H9 (cell line): ENCODE measurements at regions not wholly inside any gene's neighbourhood (a gene's known extent, or its start where the extent isn't known, plus 50 kb on each side); places are given as distances from the start of the nearest gene placed in this dataset.

Experiments used
- DNase-seq: peaks from one replicate; pipeline ENCODE4 v3.0.0-alpha.2; 2017
- H2AFZ ChIP-seq: one replicate; pipeline ENCODE4 v1.6.1; 2013; ENCODE audit warnings: mild to moderate bottlenecking, low read length, control low read depth, moderate library complexity
- H2AK5ac ChIP-seq: 2 replicates; pipeline ENCODE4 v1.6.1; 2013; ENCODE audit warnings: low read length, control low read depth, mixed read lengths; ENCODE audit not compliant: insufficient read length
- H2BK120ac ChIP-seq: one replicate; pipeline ENCODE4 v1.6.1; 2013; ENCODE audit warnings: low read depth, mild to moderate bottlenecking, low read length, control low read depth, inconsistent platforms; ENCODE audit not compliant: poor library complexity, severe bottlenecking
- H2BK12ac ChIP-seq: 2 replicates; pipeline ENCODE4 v1.6.1; 2013; ENCODE audit warnings: low read length, control low read depth, mixed read lengths, low read depth; ENCODE audit not compliant: insufficient read length
- H2BK15ac ChIP-seq: 2 replicates; pipeline ENCODE4 v1.6.1; 2013; ENCODE audit warnings: low read depth, low read length, control low read depth
- H2BK20ac ChIP-seq: one replicate; pipeline ENCODE4 v1.6.1; 2013; ENCODE audit warnings: low read depth, mild to moderate bottlenecking, low read length, control low read depth, inconsistent platforms; ENCODE audit not compliant: poor library complexity, severe bottlenecking
- H2BK5ac ChIP-seq: 2 replicates; pipeline ENCODE4 v1.6.1; 2013; ENCODE audit warnings: low read length, control low read depth, mixed read lengths; ENCODE audit not compliant: insufficient read length
- H3K14ac ChIP-seq: 2 replicates; pipeline ENCODE4 v1.6.1; 2013; ENCODE audit warnings: low read length, control low read depth; ENCODE audit not compliant: insufficient read depth
- H3K18ac ChIP-seq: 2 replicates; pipeline ENCODE4 v1.6.1; 2013; ENCODE audit warnings: low read depth, mild to moderate bottlenecking, mixed read lengths, low read length, control low read depth; ENCODE audit not compliant: insufficient read length
- H3K23ac ChIP-seq: 2 replicates; pipeline ENCODE4 v1.6.1; 2013; ENCODE audit warnings: low read length, control low read depth, mixed read lengths, low read depth; ENCODE audit not compliant: insufficient read length
- H3K23me2 ChIP-seq: 2 replicates; pipeline ENCODE4 v1.6.1; 2013; ENCODE audit warnings: low read depth, mild to moderate bottlenecking, mixed read lengths, low read length, control low read depth; ENCODE audit not compliant: insufficient read length, poor library complexity, severe bottlenecking
- H3K27ac ChIP-seq: 2 replicates; pipeline ENCODE4 v1.5.1; 2013; ENCODE audit warnings: low read length, control low read depth, mixed read lengths, low read depth; ENCODE audit not compliant: insufficient read length
- H3K27me3 ChIP-seq: 2 replicates; pipeline ENCODE4 v1.6.1; 2013; ENCODE audit warnings: low read length, control low read depth, inconsistent platforms; ENCODE audit not compliant: insufficient read depth
- H3K4ac ChIP-seq: 2 replicates; pipeline ENCODE4 v1.6.1; 2013; ENCODE audit warnings: low read depth, mild to moderate bottlenecking, control low read depth, inconsistent platforms, low read length, moderate library complexity
- H3K4me1 ChIP-seq: 2 replicates; pipeline ENCODE4 v1.6.1; 2013; ENCODE audit warnings: low read length, control low read depth, inconsistent platforms; ENCODE audit not compliant: insufficient read depth
- H3K4me2 ChIP-seq: 2 replicates; pipeline ENCODE4 v1.6.1; 2013; ENCODE audit warnings: low read length, control low read depth, mixed read lengths; ENCODE audit not compliant: insufficient read length, insufficient read depth
- H3K56ac ChIP-seq: 2 replicates; pipeline ENCODE4 v1.6.1; 2013; ENCODE audit warnings: low read depth, mild to moderate bottlenecking, mixed read lengths, low read length, control low read depth; ENCODE audit not compliant: insufficient read length
- H3K79me1 ChIP-seq: 2 replicates; pipeline ENCODE4 v1.6.1; 2013; ENCODE audit warnings: low read depth, mild to moderate bottlenecking, moderate library complexity, low read length, control low read depth, inconsistent platforms; ENCODE audit not compliant: insufficient read depth, poor library complexity, severe bottlenecking
- H3K79me2 ChIP-seq: 2 replicates; pipeline ENCODE4 v1.6.1; 2013; ENCODE audit warnings: low read length, control low read depth, inconsistent platforms; ENCODE audit not compliant: insufficient read depth
- H3K9ac ChIP-seq: 2 replicates; pipeline ENCODE4 v1.6.1; 2013; ENCODE audit warnings: low read length, control low read depth, mixed read lengths; ENCODE audit not compliant: insufficient read length; ENCODE audit errors: extremely low read depth
- H3K9me3 ChIP-seq: one replicate; pipeline ENCODE4 v1.6.1; 2013; ENCODE audit warnings: low read depth, low read length, inconsistent platforms; ENCODE audit not compliant: control insufficient read depth
- H3T11ph ChIP-seq: one replicate; pipeline ENCODE4 v1.6.1; 2013; ENCODE audit warnings: mild to moderate bottlenecking, low read length, control low read depth, inconsistent platforms
- H4K20me1 ChIP-seq: one replicate; pipeline ENCODE4 v1.6.1; 2013; ENCODE audit not compliant: control insufficient read depth, insufficient read length, insufficient read depth
- H4K5ac ChIP-seq: 2 replicates; pipeline ENCODE4 v1.6.1; 2013; ENCODE audit warnings: low read depth, mild to moderate bottlenecking, mixed read lengths, low read length, control low read depth; ENCODE audit not compliant: insufficient read length
- H4K8ac ChIP-seq: replicated peaks from 2 replicates; pipeline ENCODE4 v1.6.1; 2013; ENCODE audit warnings: low read length, control low read depth, mixed read lengths, low read depth; ENCODE audit not compliant: insufficient read length
- H4K91ac ChIP-seq: 2 replicates; pipeline ENCODE4 v1.6.1; 2013; ENCODE audit warnings: low read depth, mild to moderate bottlenecking, moderate library complexity, mixed read lengths, low read length, control low read depth; ENCODE audit not compliant: insufficient read length
- H3K27ac Mint-ChIP-seq, 3 experiments: 2 replicates in 2 of 3; 3 replicates in 1 of 3; pipeline ENCODE4 v1.8.0; 2020 to 2021; ENCODE audit warnings: mixed read lengths in 3 of 3, mild to moderate bottlenecking in 1 of 3, moderate library complexity in 1 of 3
- H3K27me3 Mint-ChIP-seq: 2 replicates; pipeline ENCODE4 v1.8.0; 2021; ENCODE audit warnings: low read depth, mild to moderate bottlenecking, moderate library complexity, mixed read lengths
- H3K36me3 Mint-ChIP-seq, 3 experiments: 2 replicates in 2 of 3; 3 replicates in 1 of 3; pipeline ENCODE4 v1.8.0; 2020 to 2021; ENCODE audit warnings: low read depth in 3 of 3, mixed read lengths in 3 of 3; ENCODE audit not compliant: insufficient read depth in 1 of 3
- H3K4me1 Mint-ChIP-seq, 2 experiments: 2 replicates each; pipeline ENCODE4 v1.8.0; 2020; ENCODE audit warnings: mixed read lengths in 2 of 2
- H3K4me3 Mint-ChIP-seq, 2 experiments: 2 replicates in 1 of 2; 3 replicates in 1 of 2; pipeline ENCODE4 v1.8.0; 2020 to 2021; ENCODE audit warnings: mild to moderate bottlenecking in 2 of 2, mixed read lengths in 2 of 2, moderate library complexity in 1 of 2
- H3K9me3 Mint-ChIP-seq, 2 experiments: 2 replicates in 1 of 2; 3 replicates in 1 of 2; pipeline ENCODE4 v1.8.0; 2020; ENCODE audit warnings: mild to moderate bottlenecking in 2 of 2, mixed read lengths in 2 of 2, moderate library complexity in 1 of 2
- WGBS: extraction: QIAGEN DNeasy Blood & Tissue Kit; methylation state at CpG from one replicate; pipeline ENCODE4 v1.1.7; 2013; ENCODE audit warnings: missing lambda C conversion rate, low lambda C conversion rate, mixed read lengths; ENCODE audit not compliant: insufficient read length; ENCODE audit errors: extremely low coverage; 5-methylcytosine and 5-hydroxymethylcytosine counted together
- TF ChIP-seq, protein P1 (sequence below): fragments of 200-600 bp; sonication (generic); conservative IDR thresholded peaks from 3 replicates; pipeline ENCODE4 v1.8.0; 2021; ENCODE audit warnings: antibody characterized with exemption, mild to moderate bottlenecking

DNA sequence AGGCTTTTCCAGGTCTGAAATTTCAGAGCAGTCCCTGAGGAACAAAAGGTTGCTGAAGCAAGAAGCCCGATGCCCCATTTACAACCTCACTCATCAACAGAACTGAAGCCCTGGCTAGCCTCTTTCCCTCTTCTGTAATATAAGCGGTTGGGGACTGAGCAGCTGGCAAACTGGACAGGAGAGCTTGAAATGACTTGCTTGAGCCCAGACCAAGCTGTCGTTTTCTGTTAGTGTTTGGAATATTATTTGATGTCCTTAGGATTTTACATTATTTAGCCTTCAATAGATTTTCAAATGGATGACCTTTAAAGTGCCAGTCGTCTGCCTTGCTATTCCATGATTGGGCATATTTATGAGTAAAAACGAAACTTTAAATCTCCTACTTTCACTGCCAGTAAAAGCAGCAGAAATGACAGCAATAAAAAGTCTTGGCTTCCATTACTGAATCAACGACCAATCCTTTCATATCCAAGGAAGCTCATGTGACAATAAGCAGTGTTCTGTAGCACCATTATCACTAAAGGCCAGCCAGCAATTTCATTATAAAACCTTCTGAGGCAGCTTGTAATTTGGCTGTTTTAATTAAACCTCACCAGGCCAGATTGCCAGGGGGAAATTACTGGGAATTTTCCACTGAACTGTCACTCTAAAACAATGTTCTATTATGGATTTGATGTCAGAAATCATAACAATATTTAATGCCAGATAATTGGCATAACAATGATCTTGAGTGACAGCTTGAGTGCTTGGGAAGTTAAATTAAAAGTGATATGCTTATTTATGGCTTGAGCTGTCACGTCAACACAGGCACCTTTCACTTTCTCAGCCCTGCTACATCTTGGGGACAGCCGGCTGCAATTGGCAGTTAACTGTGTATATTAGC is 85.9 kb downstream of the LSMEM1 start:
- Histone ChIP-seq H2AK5ac (no peak overlapping the region), H4K5ac (no peak overlapping the region), H3K4ac (no peak overlapping the region), H3K79me1 (no peaks in the 10 kb centered on the region), H3K9me3 (no peaks in the 10 kb centered on the region), H4K20me1 (no peaks in the 10 kb centered on the region), H3K4me2 (no peak overlapping the region), H3K79me2 (no peaks in the 10 kb centered on the region), H2BK5ac (no peak overlapping the region), H2BK12ac (no peak overlapping the region), H4K91ac (no peak overlapping the region), H3K23me2 (no peaks in the 10 kb centered on the region), H3K14ac (no peak overlapping the region), H4K8ac (no peak overlapping the region), H2BK20ac (no peak overlapping the region), H3K27ac (no peak overlapping the region), H2BK120ac (no peak overlapping the region), H3K4me1 (no peaks in the 10 kb centered on the region), H2AFZ (no peak overlapping the region), H3K18ac (no peak overlapping the region), H3T11ph (no peak overlapping the region), H2BK15ac (no peak overlapping the region), H3K9ac (no peak overlapping the region), H3K23ac (no peak overlapping the region), H3K56ac (no peak overlapping the region), H3K27me3 (no peaks in the 10 kb centered on the region)
- Mint-ChIP-seq H3K4me1 (no peaks in the 10 kb centered on the region), H3K4me3 (no peak overlapping the region), H3K27ac (no peak overlapping the region), H3K27me3 (no peaks in the 10 kb centered on the region), H3K9me3 (no peaks in the 10 kb centered on the region), H3K36me3 (no peaks in the 10 kb centered on the region)
- DNase-seq = no peak
- no CpG with 5 or more reads among the region's 8 CpGs for WGBS
- TF ChIP-seq, protein P1, sequence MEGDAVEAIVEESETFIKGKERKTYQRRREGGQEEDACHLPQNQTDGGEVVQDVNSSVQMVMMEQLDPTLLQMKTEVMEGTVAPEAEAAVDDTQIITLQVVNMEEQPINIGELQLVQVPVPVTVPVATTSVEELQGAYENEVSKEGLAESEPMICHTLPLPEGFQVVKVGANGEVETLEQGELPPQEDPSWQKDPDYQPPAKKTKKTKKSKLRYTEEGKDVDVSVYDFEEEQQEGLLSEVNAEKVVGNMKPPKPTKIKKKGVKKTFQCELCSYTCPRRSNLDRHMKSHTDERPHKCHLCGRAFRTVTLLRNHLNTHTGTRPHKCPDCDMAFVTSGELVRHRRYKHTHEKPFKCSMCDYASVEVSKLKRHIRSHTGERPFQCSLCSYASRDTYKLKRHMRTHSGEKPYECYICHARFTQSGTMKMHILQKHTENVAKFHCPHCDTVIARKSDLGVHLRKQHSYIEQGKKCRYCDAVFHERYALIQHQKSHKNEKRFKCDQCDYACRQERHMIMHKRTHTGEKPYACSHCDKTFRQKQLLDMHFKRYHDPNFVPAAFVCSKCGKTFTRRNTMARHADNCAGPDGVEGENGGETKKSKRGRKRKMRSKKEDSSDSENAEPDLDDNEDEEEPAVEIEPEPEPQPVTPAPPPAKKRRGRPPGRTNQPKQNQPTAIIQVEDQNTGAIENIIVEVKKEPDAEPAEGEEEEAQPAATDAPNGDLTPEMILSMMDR = no peak
